DND-41 (cell line): ENCODE measurements at regions not wholly inside any gene's neighbourhood (a gene's known extent, or its start where the extent isn't known, plus 50 kb on each side); places are given as distances from the start of the nearest gene placed in this dataset.

ENCODE experiments used
- EZH2 ChIP-seq: IDR thresholded peaks from 3 replicates; pipeline ENCODE4 v1.6.1; 2012; ENCODE audit warnings: borderline replicate concordance, low read depth, mild to moderate bottlenecking, moderate library complexity, low read length, inconsistent platforms; ENCODE audit not compliant: severe bottlenecking
- TF ChIP-seq, protein P1 (sequence below): IDR thresholded peaks from 2 replicates; pipeline ENCODE4 v1.5.1; 2012; ENCODE audit warnings: borderline replicate concordance, low read length, moderate library complexity, mild to moderate bottlenecking; ENCODE audit not compliant: poor library complexity, severe bottlenecking; ENCODE audit errors: extremely low read depth

DNA sequence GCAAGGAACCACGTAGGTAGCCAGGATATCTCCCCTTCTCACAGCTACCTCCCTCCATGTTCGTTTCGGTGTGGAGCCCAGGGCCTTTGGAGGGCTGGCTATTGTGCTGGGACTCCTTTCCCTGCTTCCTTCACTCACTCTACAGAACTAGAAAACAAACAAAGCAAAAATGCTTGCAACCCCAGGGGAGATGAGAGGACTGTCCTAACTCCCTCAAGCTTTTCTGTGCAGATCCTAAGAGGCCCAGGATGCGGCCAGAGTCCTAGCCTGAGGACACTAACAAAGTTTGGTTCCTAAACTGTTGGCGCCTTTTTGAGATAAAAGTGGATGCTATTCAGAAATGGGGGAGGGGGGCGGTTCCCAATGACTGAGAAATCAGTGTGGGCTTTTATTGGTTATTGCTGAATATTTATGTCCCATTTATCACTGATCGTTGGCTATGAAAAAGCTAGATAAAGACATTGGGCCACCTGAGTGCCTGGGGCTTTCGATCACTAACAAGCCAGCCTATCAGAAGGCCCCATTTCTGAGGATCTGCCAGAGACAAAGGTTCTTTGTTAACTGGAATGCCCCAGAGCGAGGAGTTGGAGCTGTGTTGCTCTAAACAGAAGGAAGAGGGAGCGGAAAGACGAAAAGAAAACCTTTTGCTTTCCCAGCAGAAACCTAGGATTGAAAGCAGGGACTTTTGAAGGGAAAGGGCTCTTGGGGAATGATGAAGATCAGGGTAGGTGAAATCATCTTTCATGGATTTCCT lies 95.2 kb upstream of the EGR2 start:
- TF ChIP-seq, protein P1, sequence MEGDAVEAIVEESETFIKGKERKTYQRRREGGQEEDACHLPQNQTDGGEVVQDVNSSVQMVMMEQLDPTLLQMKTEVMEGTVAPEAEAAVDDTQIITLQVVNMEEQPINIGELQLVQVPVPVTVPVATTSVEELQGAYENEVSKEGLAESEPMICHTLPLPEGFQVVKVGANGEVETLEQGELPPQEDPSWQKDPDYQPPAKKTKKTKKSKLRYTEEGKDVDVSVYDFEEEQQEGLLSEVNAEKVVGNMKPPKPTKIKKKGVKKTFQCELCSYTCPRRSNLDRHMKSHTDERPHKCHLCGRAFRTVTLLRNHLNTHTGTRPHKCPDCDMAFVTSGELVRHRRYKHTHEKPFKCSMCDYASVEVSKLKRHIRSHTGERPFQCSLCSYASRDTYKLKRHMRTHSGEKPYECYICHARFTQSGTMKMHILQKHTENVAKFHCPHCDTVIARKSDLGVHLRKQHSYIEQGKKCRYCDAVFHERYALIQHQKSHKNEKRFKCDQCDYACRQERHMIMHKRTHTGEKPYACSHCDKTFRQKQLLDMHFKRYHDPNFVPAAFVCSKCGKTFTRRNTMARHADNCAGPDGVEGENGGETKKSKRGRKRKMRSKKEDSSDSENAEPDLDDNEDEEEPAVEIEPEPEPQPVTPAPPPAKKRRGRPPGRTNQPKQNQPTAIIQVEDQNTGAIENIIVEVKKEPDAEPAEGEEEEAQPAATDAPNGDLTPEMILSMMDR, result no peak
- TF ChIP-seq EZH2, result no peak
